HL-60 (cell line): ENCODE measurements at regions not wholly inside any gene's neighbourhood (a gene's known extent, or its start where the extent isn't known, plus 50 kb on each side); places are given as distances from the start of the nearest gene placed in this dataset.

ENCODE experiments used
- CTCF ChIP-seq: IDR thresholded peaks from one replicate; pipeline ENCODE4 v1.5.1; 2011; ENCODE audit warnings: low read length, control low read depth, inconsistent platforms; ENCODE audit not compliant: insufficient read depth
- POLR2AphosphoS5 ChIP-seq: IDR thresholded peaks from 2 replicates; pipeline ENCODE4 v1.6.1; 2012; ENCODE audit warnings: low read depth
- REST ChIP-seq: IDR thresholded peaks from 2 replicates; pipeline ENCODE4 v1.6.1; 2012; ENCODE audit warnings: low read depth; ENCODE audit not compliant: insufficient replicate concordance

DNA sequence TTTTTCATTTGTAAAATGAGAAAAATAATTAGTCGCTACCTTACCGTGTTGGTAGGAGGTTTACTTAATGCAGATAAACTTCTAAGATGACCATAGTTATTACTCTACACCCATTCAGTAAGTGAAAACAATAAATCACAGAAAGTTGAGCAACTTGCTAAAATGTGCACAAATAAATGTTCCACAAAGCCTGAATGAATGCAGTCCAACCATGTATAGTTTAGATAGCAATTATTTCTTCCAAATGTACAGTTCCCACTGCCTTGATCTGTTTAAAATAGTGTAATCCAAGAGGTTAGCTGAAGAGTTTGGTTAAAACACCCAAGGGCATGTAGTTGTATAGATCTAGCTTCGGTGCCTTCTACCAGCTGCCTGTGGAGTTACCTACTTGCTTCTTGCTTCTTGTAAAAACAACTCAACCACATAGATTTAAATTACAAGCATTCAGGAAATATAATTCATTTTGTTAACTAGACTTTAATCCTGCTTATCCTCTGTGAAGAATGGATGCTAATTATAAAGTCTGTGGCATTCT lies 106.3 kb upstream of the CARD18 start:
- TF ChIP-seq CTCF = no peak
- TF ChIP-seq POLR2AphosphoS5 = no peak
- TF ChIP-seq REST = no peak
